Mucosa of stomach (tissue), 1 donor: ENCODE measurements at regions not wholly inside any gene's neighbourhood (a gene's known extent, or its start where the extent isn't known, plus 50 kb on each side); places are given as distances from the start of the nearest gene placed in this dataset.

Experiments
- H3K27me3 ChIP-seq: one replicate; pipeline ENCODE4 v1.7.0; 2013; ENCODE audit warnings: mild to moderate bottlenecking, low read length; ENCODE audit not compliant: control insufficient read depth, insufficient read depth
- H3K36me3 ChIP-seq: one replicate; pipeline ENCODE4 v1.7.0; 2013; ENCODE audit warnings: low read length; ENCODE audit not compliant: control insufficient read depth, insufficient read depth
- H3K4me1 ChIP-seq: one replicate; pipeline ENCODE4 v1.7.0; 2013; ENCODE audit warnings: mild to moderate bottlenecking, low read length; ENCODE audit not compliant: control insufficient read depth, insufficient read depth
- H3K4me3 ChIP-seq: one replicate; pipeline ENCODE4 v1.7.0; 2013; ENCODE audit warnings: low read length
- H3K9ac ChIP-seq: one replicate; pipeline ENCODE4 v1.7.0; 2013; ENCODE audit warnings: mild to moderate bottlenecking, low read length, moderate library complexity
- H3K9me3 ChIP-seq: one replicate; pipeline ENCODE4 v1.7.0; 2013; ENCODE audit warnings: mild to moderate bottlenecking, low read length, moderate library complexity; ENCODE audit not compliant: control insufficient read depth
- donor health status: Pancreatic carcinoma.

DNA sequence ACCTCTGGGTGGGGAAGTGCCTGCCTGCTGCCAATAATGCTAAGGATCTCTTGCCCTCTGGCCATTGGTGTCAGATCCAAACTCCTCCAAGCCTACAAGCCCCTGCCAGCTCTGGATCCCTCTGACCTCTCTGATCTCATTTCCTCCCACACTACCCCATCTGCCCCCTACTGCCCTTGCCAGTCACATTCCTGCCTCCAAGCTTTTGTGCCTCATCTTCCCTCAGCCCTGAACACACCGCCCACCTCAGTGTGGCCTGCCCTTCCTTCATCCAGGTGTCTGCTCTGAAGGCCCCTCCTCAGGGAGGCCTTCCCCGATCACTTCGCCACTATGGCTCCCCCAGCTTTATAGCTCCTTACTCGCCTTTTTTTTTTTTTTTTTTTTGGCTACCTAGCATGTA, 161.0 kb upstream of the GLI2 start:
- peaks cover 12% of the 10 kb centered on the region for H3K4me1 ChIP-seq
- no peaks in the 10 kb centered on the region for H3K9me3 ChIP-seq
- peaks cover 31% of the 10 kb centered on the region for H3K27me3 ChIP-seq
- no peaks in the 10 kb centered on the region for H3K36me3 ChIP-seq
- H3K4me3 ChIP-seq, result no peak overlapping the region
- H3K9ac ChIP-seq, result no peak overlapping the region

DNA sequence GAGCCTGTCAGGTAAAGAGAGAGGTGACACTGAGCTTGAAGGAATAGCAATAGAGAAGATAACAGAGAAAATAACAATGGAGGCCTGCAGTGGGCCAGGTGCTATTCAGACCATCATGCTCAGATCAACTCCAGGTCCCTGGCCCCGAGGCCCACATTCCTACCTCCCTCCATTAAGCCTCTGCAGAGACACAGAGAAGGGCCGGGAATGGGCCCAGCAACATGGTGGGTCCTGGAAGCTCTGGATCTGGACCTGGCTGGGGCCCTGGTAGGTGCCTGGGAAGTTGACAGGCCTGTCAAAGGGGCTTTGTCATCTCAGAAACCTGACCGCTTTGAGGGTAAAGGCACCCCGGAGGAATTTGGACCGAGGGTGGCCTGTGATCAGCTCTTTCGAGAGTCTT, 159.7 kb upstream of the GLI2 start:
- peaks cover 10% of the 10 kb centered on the region for H3K4me1 ChIP-seq
- H3K27me3 ChIP-seq, result peaks cover 37% of the 10 kb centered on the region
- no peaks in the 10 kb centered on the region for H3K36me3 ChIP-seq
- no peak overlapping the region for H3K4me3 ChIP-seq
- H3K9me3 ChIP-seq, result no peaks in the 10 kb centered on the region
- no peak overlapping the region for H3K9ac ChIP-seq

DNA sequence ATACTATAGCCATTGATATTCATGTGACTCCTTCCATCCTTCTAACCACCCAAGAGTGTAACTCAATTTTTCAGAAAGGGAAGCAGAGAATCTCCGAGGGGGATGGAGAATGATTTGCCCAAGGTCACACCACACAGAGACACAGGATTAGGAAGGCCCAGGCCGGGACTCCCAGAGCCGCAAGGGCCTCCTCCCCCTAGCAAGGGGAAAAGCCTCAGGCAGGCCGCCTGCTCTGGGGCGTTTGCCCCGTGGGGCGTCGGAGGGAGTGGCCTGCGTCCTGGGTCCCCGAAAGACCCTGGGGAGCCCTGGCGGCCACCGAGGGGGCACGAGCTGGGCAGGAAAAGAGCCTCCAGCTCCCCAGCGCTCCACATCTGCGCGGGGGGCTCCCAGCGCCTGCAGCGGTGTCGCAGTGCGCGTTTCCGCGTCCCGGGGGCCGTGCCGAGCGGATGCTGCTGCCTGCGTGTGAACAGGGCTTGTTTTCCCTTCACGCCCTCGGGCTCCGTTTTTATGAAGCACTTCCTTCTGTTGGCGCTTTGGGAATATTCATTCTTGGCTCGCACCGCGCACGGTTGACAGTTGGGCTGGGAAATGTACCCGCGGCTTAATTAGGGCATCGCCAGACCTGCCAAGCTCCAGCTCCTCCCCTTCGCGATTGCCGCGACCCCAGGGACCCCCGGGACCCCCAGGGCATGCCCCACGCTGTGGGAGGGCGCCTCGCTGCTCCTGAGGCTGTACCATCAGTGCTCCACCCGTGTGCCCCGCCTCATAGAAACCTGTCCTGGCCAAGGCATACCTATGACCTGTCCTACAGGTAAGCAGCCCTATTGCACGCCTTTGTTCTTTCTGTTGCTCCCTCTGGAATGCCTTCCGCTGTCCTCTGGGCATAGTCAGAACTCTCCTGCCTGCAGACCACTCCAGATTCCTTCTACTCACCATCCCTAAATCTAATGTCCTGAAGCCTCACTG, 158.9 kb upstream of the GLI2 start:
- H3K4me1 ChIP-seq, result peaks cover 4% of the 10 kb centered on the region
- no peak overlapping the region for H3K4me3 ChIP-seq
- H3K9me3 ChIP-seq, result no peaks in the 10 kb centered on the region
- H3K36me3 ChIP-seq, result no peaks in the 10 kb centered on the region
- H3K9ac ChIP-seq, result no peak overlapping the region
- peaks cover 37% of the 10 kb centered on the region for H3K27me3 ChIP-seq

DNA sequence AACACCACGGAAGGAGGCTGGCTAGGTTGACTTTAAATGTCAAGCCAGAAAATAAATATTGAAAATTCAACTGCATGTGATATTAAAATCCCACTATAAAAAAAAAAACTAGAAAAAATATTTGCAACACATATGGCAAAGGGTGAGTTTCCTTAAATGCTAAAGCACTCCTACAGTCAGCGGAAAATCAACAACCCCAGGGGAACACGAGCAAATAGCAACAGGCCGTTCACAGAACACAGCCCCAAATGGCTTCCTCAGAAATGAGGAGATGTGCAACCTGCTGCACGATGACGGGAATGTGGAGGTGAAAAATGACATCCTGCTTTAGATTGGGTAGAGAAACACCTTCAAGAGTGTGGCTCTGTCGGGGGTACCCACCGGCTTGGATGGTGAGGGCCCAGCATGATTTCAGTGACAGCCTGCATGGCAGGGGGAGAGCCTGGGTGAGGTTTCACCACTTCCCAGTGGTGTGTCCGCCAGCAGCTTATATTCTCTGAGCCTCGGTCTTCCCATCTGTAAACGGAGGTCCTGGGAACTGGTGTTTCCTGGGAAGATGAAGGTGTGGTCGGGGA, 157.9 kb upstream of the GLI2 start:
- H3K27me3 ChIP-seq, result peaks cover 34% of the 10 kb centered on the region

DNA sequence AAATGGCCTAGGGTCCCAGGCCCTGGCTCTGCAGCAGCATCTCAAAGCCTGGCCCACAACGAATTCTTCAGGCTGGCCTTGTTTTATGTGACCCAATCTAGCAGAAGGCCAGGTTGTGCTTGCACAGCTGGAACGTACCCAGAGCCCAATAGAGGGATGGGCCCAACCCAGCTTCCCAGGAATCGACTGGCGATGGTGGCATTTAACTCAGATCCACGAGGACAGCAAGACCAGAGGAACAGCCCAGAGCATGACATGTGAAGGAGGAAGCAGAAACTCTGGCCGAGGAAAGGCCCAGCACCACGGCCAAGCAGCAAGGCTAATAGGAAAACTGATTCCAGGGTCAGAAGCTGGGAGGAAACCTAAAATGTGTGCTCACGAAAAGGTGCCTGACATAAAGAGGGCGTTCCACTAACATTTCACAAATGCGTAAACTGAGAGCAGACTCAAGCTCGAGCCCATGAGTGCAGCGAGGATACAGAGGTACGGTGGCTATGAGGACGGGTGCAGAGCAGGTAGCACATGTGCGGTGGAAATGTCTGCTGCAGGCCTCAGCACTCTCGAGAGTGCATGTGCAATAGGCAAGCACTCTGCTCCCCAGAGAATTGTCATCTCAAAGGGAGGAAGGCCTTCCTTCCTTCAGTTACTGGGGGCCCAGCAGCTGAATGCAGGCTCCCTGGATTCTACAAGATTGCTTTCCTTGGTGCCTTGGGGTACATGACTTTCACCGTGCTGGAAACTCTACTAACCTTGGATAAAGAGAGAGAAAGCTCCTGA, 156.9 kb upstream of the GLI2 start:
- H3K36me3 ChIP-seq, result no peaks in the 10 kb centered on the region
- H3K4me1 ChIP-seq, result peaks cover 4% of the 10 kb centered on the region
- peaks cover 28% of the 10 kb centered on the region for H3K27me3 ChIP-seq
- H3K9ac ChIP-seq, result no peak overlapping the region
- no peak overlapping the region for H3K4me3 ChIP-seq
- no peaks in the 10 kb centered on the region for H3K9me3 ChIP-seq

More for the DNA sequence above, 157.9 kb upstream of the GLI2 start:
- H3K9me3 ChIP-seq, result no peaks in the 10 kb centered on the region
- no peak overlapping the region for H3K4me3 ChIP-seq
- no peaks in the 10 kb centered on the region for H3K36me3 ChIP-seq
- no peak overlapping the region for H3K9ac ChIP-seq
- H3K4me1 ChIP-seq, result peaks cover 4% of the 10 kb centered on the region

DNA sequence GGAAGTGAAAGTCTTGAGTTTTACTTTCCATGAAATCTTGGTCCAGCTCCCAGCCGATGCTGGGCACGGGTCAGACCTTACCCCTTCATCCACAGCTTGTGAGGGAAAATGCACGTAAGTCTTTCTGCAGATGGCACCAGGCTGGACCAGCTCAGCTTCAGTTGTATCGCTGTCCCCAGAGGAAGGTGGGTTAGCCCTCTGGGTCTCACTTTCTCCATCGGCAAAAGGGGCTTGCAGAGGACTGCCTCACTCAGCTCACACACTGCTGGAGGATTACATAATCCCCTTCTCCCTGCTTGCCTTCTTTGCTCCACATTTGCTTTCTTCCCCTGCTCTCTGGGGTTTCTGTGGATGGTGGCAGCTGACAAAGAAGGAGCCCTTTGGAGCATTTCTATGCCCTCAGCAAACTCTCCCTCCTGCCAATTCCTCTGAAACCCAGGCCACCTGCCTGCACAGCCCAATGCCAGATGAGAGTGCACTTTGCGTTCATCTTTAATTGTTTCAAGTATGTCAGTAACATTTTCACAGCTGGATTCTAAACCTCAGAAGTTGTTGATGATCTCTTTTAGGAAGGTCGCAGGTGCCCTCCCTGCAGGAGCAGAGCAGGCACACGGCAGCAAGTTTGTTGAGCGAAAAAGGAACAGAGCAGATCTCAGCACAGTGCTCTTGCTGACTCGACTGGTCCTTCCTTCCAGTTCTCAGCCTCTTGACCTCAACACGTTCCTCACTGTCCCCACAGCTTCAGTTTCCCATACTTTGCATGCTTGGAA, 155.6 kb upstream of the GLI2 start:
- Histone ChIP-seq H3K36me3 (no peaks in the 10 kb centered on the region), H3K4me1 (peaks cover 4% of the 10 kb centered on the region), H3K9ac (no peak overlapping the region), H3K9me3 (no peaks in the 10 kb centered on the region), H3K4me3 (no peak overlapping the region), H3K27me3 (peaks cover 28% of the 10 kb centered on the region)

DNA sequence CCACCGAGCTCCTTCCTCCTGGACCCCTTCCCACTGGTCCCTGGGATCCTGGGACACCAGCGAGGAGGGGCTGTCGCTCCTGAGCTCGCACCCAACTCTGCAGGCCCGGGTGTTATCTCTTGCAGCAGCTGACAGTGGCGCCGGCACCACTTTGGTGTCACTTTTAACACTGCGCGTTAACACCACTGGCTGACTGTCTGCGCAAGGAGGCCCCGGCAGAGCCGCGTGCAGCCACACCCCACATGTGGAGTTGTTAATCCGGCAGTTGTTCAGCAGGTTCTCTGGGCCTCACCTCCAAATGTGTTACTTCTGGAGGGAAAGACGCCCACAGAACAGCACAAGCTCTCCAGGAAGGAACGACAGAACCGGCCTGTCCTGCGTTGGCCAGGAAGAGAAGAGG, 155.0 kb upstream of the GLI2 start:
- Histone ChIP-seq H3K4me1 (peaks cover 4% of the 10 kb centered on the region), H3K36me3 (no peaks in the 10 kb centered on the region), H3K9ac (no peak overlapping the region), H3K27me3 (peaks cover 26% of the 10 kb centered on the region), H3K4me3 (no peak overlapping the region), H3K9me3 (no peaks in the 10 kb centered on the region)

DNA sequence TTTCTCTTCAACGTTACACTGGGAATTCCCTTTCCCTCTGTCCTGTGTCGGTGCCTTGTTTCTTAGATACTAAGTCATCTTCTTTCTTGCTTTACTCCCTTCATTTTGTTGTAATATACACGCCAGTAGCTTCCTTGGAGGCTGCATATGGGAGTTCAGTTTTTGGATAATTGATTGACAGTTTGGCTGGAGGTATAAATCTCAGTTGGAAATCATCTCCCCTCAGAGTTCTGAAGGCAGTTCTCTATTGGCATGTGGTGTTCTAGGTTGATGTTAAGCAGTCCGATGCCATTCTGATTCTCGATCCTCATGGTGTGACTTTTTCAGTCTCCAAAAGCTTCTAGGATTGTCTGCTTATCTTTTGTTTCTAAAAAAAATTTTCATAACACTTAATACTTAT, 152.5 kb upstream of the GLI2 start:
- Histone ChIP-seq H3K9me3 (no peaks in the 10 kb centered on the region), H3K4me1 (no peaks in the 10 kb centered on the region), H3K4me3 (no peak overlapping the region), H3K9ac (no peak overlapping the region), H3K27me3 (peaks cover 30% of the 10 kb centered on the region), H3K36me3 (no peaks in the 10 kb centered on the region)

DNA sequence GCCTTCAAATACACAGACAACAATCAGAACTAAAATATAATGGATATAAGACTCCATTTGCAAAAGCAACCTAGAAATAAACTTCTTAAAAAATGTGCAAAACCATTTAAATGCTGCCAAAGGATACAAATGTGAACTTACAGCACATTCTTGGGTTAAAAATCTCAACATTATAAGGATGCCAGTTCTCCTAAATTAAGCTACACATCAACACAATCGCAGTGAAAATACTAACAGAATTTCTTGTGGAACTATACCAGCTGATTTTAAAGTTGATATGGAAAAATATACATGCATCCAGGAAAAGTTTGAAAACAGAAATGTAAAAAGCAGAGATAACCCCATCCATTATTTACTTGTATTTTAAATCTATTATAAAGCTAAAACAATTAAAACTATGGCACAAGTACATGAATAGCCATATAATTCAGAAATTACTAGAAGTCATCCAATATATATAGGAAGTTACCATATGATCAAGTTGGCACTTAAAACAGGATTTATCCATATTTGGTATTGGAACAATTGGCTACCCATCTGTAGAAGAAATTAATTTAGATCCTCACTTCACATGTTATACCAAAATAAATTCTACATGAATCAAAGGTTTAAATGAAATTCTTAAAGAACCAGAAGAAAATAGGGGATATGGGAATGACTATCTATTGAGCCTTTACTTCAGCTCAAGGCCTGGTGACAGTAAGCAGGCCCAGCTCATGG, 151.7 kb upstream of the GLI2 start:
- H3K4me3 ChIP-seq, result no peak overlapping the region
- H3K27me3 ChIP-seq, result peaks cover 39% of the 10 kb centered on the region
- no peaks in the 10 kb centered on the region for H3K4me1 ChIP-seq
- no peaks in the 10 kb centered on the region for H3K9me3 ChIP-seq
- no peaks in the 10 kb centered on the region for H3K36me3 ChIP-seq
- H3K9ac ChIP-seq, result no peak overlapping the region

DNA sequence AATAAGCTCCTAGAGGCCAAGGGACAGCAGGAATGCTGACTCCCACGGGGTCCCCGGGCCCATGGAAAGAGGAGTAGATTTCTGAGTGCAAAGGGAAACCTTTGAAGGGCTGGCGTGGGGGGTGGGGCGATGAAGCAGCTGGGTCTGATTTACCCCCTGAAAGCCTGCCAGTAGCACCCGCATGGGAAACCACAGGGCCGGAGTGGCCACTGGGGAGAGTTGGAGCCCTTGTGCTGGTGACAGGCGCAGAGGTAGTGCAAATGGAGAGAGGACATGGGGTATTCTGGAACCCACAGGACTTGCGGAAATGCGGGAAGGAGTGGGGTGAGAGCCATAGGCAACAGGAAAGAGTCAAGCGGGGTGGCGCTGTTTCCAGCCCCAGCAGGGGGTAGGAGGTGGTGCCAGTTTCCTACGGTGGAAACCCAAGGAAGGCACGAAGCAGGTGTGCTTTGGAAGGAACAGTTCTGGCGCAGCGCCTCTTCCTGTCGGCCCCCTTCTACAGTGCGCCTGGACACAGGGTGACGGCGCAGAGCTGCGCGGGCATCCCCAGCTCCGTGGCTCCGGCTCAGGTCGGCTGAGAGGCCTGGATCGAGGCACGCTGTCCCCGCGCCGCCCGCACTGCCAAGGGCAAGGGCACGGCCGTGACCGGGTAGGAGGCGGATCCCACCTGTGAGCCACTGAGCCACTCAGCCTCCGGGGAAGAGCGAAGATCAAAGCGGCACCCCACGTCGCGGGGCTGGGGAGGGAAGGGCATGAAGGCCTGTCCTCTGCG, 149.0 kb upstream of the GLI2 start:
- Histone ChIP-seq H3K9me3 (no peaks in the 10 kb centered on the region), H3K9ac (no peak overlapping the region), H3K36me3 (no peaks in the 10 kb centered on the region), H3K4me1 (no peaks in the 10 kb centered on the region), H3K4me3 (no peak overlapping the region), H3K27me3 (peaks cover 40% of the 10 kb centered on the region)
